Superior temporal gyrus (tissue), 1 donor: ENCODE measurements at regions not wholly inside any gene's neighbourhood (a gene's known extent, or its start where the extent isn't known, plus 50 kb on each side); places are given as distances from the start of the nearest gene placed in this dataset.
"Not testable (repeated sequence)": the region's sequence is repeated elsewhere in the genome, so short reads cannot be mapped to it uniquely, and the experiment has no call there.

ENCODE experiments used
- DNase-seq: peaks from one replicate; pipeline ENCODE4 v3.0.0-alpha.2; 2016; ENCODE audit errors: extremely low spot score

DNA sequence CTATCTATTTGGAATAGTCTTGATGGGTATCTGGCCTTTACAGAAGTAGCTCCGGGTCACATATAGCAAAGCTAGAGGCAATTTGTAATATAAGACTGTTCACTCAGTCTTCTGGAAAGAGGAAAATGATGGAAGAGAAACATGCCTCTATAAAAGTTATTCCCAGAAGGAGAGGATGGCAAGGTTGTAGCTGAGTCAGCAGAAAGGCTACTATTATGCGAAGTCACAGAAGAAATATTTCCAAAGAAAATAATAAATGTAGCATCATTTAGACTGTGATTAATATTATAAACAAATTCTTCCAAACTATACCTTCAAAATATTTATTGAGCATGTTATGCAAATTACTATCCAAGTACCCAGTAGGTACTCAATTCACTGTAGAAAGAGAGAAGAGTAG is 1027.7 kb upstream of the TMEFF2 start:
- no peak for DNase-seq

DNA sequence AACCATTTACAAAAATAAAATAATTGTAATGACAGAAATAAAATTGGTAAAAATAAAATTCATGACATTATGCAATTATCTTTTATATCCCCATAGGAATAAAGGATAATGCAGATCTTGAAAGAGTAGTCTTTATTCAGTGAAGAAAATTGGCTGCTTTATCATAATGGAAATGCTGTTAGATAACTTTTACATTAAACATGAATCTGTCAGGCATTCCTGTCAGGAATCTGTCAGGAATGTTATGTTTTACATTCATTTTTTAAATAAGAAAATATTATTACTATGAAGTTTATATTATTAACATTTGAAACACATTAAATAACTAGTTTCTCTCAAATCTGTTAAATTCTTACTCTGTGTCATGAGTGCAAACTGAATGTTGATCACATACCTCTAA is 1024.7 kb upstream of the TMEFF2 start:
- DNase-seq: no peak

DNA sequence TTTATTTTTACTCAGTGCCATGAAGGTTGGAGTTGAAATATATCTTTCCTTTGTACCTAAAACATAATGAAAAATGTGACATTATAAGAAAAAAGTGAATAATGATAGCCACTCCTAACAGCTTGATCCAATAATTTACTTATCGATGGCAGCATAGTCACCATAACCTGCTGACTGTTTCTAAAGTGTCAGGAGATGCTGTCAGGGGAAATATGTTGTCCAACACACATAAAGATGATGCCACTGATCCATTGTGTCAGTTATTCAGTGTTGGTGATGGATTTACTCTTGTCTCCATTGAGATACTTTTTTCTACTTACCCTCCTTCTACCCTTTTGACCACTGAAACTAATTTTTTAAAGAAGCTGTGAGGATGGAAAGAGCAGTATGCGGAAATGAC is 1006.9 kb upstream of the TMEFF2 start:
- no peak for DNase-seq

DNA sequence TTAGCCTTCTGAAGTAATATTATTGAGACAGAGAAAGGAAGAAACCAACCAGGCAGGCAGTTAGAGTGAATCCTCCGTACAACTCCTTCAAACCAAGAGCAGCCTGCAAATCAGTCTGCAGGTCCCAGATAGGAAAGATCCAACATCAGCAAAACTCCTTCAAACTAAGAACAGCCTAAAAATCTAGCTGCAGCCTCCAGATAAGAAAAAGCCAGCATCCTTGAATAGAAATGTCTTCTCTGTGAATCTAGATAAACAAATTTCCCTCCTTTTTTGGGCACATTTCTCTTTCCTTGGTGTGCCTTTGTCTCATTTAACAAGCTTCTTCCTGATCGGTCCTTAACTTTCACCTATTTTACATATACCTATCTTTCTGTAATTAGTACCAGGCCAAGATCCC is 1004.6 kb upstream of the TMEFF2 start:
- DNase-seq: no peak

DNA sequence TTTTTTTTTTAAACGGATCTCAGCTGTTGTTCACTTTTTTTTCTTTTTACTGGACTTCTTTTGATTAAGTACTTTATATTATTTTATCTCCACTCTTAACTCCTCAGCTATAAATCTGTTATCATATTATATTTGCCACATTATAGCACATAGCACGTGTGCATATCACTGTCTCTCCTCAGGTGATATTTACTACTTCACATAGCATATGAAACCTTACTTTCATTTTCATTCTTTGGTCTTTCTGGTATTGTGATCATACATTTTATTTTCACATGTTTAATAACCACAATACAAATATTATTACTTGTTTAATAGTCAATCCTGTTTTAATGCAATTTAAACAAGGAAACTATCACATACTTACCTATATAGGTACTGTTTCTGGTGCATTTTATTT is 993.1 kb upstream of the TMEFF2 start:
- DNase-seq: no peak

DNA sequence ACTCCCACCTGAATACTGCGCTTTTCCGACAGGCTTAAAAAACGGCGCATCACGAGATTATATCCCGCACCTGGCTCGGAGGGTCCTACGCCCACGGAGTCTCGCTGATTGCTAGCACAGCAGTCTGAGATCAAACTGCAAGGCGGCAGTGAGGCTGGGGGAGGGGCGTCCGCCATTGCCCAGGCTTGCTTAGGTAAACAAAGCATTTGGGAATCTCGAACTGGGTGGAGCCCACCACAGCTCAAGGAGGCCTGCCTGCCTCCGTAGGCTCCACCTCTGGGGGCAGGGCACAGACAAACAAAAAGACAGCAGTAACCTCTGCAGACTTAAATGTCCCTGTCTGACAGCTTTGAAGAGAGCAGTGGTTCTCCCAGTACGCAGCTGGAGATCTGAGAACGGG is 976.2 kb upstream of the TMEFF2 start:
- DNase-seq: not testable (repeated sequence)

DNA sequence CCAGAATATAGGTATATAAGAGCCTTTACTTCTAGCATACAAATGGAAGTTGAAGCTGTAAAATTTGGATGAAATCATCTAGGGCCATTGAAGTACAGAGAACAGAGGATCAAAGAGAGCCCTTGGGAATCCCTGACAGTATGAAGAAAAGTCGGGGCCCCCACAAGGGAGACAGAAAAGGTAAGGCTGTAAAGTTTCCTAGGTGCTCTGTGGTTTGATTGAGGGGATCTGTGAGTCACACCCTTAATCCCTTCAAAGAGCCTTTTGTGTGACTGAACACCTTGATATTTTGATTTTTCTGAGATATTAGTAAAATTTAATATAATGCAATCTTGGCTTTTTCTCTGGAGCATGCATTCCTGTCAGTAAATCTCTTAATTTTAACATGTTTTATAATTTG is 961.7 kb upstream of the TMEFF2 start:
- DNase-seq: no peak

DNA sequence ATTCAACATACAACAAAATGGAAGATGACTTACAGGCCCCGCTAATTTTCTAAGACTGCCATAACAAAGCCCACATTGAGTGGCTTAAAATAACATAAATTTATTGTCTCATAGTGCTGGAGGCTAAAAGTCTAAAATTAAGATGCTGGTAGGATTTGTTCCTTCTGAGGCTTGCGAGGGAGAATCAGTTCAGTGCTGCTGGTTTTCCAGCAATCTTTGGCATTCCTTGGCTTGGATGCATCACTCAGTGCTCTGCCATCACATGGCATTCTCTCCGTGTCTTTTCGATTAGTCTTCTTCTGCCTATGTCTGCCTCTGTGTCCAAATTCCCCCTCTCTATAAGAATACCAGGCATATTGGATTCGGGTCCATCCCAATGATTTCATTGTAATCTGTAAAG is 959.3 kb upstream of the TMEFF2 start:
- no peak for DNase-seq

DNA sequence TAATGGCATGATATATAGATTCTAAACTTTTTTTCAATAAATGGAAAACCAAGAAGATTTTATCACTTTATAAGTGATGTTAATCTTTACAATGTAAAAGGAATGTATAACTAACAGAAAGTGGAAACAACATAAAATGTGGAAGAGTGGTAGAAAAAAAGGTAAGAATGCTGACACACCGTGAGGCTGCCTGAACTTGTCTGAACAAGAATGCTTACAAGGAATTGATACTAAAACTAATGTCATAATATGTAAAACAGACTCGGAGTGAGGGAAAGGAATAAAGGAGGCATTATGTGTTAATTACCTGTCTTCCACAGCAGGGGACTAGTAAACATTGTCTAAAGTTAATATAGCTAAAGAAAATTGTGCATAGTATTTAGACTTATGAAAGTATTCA is 958.8 kb upstream of the TMEFF2 start:
- no peak for DNase-seq

DNA sequence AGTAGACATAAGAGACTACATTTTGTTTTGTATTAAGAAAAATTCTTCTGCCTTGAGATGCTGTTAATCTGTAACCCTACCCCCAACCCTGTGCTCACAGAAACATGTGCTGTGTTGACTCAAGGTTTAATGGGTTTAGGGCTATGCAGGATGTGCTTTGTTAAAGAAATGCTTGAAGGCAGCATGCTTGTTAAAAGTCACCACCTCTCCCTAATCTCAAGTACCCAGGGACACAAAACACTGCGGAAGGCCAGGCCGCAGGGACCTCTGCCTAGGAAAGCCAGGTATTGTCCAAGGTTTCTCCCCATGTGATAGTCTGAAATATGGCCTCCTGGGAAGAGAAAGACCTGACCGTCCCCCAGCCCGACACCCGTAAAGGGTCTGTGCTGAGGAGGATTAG is 947.7 kb upstream of the TMEFF2 start:
- DNase-seq: not testable (repeated sequence)

DNA sequence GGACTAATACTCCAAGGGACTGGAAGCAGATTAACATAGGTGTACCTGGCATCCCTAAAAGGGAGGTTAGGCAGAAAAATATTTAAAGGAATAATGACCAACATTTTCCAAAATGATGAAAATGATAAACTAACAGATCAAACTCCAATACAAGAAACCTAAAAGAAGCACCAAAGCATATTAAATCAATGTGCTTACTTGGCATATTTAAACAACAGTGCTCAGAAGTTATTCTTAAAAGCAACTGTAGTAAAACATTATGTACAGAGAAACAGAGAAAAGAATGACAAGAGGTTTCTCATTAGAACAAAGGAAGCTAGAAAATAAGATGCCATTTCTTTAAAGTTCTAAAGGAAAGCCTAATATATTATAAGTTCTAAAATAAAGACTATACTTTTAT is 947.3 kb upstream of the TMEFF2 start:
- no peak for DNase-seq

DNA sequence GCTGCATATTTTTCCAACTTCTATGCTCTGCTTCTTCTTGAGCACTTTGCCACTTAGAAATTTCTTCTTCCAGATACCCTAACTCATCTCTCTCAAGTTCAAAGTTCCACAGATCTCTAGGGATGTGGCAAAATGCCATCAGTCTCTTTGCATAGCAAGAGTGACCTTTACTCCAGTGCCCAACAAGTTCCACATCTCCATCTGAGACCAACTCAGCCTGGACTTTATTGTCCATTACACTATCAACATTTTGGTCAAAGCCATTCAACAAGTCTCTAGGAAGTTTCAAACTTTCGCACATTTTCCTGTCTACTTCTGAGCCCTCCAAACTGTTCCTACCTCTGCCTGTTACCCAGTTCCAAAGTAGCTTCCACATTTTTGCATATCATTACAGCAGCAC is 946.2 kb upstream of the TMEFF2 start:
- not testable (repeated sequence) for DNase-seq

DNA sequence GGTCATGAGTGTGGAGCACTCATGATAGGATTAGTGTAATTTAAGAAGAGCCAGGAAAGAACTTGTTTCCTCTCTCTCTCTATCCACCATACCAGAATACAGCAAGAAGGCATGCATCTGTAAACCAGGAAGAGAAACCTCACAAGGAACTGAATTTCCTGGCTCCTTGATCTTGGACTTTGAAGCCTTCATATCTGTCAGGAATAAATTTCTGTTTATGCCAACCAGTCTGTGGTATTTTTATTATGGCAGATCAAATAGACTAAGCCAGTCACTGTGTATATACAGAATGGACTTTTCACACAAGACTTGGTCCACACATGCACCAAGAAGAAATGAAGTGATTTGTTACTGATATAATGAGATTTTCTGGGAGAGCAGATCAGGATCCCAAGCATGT is 930.1 kb upstream of the TMEFF2 start:
- DNase-seq: no peak

DNA sequence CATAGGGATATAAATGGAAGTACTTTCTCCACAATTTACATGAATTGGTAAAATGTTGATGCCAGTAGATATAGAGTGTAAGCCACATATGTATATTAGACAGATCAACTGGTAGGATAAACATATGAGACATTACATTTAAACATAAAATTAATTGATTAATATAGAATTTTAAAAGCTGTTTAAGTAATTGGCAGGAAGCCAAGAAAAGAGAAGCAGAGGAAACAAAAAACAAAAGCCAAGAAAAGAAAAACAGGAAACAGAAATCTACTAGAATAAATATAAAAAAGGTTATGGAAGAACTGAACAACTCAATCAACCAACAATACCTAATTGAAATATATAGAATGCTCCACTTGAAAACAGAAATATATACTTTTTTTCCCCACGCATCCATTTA is 920.1 kb upstream of the TMEFF2 start:
- no peak for DNase-seq

DNA sequence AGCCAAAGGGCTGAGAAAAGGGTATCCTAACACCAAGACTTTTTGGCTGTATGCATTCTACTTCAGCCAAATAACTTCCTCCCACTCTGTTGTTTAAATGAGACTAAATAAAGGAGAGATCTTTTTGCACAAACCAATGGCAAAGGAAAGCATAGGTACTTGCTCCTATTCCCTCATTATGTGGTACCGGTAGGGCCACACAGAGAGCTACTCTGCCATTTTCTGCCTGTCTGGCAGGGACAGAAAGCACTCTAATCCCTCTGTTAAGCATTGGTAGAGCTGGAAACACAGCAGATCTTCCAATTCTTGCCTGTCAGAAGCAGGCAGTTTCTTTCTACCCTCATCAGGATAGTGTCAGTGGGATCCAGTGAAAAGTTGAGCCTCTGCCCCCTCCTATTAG is 918.3 kb upstream of the TMEFF2 start:
- no peak for DNase-seq

DNA sequence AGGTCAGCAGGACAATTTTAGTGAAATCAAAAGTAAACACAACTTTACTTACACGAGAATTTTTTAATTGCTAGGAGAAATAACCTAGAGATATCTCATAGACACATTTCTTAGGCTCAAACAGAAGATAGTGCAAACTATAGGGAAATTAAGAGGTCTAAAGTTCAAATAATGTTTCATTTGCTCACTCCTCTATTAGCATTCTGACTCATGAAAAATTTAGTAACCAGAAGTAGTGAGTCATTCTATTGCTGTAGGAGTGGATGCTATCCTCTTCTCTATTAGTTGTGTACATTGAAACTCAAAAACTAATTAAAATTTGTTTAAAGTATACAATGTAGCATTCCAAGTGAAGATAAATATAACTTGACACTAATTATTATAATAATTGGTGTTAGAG is 908.3 kb upstream of the TMEFF2 start:
- no peak for DNase-seq

DNA sequence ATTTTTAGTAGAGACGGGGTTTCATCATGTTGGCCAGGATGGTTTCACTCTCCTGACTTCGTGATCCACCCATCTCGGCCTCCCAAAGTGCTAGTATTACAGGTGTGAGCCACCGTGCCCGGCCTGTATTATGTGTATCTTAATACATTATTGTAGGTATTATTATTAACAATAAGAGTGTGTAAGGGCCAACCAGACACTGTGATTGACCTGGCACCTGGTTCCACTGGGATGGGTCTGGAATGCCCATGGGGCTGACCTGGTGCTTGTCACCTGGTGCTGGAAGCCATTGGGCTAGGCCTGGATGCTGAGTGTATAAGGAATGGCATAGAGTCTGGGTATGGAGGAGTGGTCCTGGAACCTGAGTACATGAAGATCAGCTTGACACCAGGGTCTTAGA is 906.9 kb upstream of the TMEFF2 start:
- no peak for DNase-seq

DNA sequence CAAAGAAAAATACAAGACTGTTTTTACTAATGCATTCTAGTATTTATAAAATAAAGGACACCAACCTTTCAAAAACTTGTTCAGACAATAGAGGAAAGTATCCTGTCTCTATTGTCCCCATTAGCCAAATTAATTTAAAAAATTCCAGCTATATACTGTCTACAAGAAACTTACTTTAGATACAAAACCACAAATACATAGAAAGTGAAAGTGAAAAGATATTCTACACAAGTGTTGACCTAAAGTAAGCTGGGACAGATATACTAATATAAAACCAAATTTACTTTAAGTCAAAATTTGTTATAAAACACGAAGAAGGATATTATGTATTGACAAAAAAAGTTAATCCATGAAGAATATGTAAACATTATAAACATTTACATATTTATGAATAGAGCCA is 893.3 kb upstream of the TMEFF2 start:
- no peak for DNase-seq

DNA sequence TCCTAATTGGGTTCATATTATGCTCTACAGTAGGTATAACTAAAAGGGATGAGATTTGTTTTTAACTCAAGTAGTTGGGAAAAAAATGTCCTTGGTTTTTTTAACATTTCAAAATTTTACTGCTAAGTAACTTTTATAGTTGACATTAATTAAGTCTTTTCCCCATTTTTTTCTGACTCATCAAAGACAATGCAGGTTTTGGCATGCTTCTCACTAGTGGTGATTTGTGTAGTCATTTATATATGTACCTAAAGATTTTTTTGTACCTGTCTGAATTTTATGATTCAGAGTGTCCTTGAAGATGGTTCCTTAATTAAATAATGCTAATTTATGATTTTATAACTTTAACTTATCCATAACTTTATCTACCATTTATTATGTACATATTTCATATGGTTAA is 882.3 kb upstream of the TMEFF2 start:
- DNase-seq: no peak

DNA sequence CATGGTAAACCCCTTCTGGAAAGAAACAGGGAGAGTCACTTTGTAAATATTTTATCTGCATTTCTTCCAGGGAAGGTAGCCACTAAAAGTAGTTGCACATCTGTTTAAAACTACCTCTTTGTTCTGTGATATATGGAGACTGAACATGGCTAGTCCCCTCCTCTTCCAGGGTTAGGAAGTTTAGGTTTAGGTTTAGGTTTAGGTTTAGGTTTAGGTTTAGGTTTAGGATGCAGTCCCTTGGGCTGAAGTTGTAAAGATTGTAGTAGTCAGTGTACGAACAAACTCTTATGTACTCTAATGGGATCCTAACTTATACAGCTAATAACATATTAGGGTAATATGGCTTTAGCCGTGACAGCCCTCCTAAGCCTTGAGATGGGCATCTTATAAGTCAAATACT is 880.2 kb upstream of the TMEFF2 start:
- DNase-seq: no peak

DNA sequence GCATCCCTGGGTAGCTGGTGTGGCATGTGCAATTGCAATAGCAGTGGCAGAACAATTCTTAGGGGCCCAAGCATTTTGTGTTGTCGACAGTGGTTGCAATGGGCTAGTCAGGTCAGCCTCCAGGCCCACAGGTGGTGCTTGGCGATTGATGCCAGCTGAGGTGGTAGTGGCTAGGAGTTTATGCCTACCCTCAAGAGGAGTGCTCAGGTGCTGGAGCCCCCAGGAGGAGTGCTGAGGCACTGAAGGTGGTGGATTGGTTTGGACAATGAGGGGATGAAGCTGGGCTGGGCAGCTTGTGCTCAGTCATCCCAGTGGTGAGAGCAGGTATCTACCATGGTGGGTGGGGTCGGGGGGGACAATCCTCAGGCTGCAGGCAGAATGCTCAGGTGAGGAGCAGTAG is 877.9 kb upstream of the TMEFF2 start:
- no peak for DNase-seq

DNA sequence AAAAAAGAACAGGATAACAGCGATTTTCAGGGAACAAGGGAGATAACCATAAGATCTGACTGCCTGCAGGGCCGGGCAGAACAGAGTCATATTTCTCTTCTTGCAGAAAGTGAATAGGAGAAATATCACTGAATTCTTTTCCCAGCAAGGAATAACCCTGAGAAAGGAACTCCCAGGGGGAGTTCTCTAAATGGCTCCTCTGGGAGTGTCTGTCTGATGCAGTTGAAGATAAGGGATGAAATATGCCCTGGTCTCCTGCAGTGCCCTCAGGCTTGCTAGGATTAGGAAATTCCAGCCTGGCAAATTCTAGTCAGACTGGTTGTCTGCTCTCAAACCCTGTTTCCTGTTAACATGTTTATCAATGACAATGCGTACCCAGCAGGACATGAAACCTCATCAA is 830.8 kb upstream of the TMEFF2 start:
- DNase-seq: not testable (repeated sequence)

DNA sequence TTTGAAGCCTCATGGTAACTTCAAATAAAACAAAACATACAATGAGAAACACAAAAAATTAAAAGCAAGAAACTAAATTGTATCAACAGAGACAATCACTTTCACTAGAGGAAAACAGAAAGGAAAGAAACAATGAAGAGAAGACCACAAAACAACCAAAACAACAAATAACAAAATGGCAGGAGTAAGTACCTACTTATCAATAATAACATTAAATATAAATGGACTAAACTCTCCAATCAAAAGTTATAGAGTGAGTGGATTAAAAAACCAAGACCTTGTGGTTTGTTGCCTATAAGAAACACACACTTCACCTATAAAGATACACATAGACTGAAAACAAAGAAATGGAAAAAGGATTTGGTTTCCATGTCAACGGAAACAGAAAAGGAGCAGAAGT is 830.1 kb upstream of the TMEFF2 start:
- DNase-seq: no peak

DNA sequence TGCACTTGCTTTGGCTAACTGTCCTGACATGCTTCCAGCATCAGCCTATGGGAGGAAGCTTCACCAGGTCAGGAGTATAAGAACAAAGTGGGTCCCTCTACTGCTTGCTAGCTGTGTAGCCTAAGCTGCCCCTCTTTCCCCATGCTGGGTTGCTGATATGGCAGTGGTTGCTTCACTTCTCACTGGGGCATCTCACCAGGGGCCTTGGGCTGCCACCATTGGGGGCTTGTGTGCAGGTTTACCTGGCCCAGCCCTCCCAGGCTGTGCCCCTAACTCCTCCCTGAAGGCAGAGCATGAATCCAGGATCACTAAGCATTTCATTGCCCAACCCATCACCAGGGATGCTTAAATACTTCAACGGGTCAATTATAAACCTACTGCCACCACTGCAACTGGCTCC is 817.1 kb upstream of the TMEFF2 start:
- no peak for DNase-seq

DNA sequence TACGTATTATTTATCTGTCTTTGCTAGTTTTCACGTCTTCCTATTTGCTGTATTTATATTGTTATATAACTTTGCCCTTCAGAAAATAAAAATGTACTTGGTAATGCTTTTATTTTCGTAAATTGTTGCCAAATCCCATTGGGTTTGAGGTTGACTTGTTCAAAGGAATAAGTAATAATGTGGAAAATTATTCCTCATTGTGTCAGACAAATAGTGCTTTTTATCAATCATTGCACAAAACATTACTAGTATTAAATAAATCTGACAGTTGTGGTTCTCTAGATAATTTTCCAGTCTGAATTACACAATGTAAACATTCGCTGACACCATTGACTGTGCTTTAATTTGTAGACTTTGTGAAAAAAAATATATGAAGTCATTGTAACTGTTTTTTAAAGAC is 798.3 kb upstream of the TMEFF2 start:
- no peak for DNase-seq
